Hindlimb muscle (tissue), 1 donor: ENCODE measurements at regions not wholly inside any gene's neighbourhood (a gene's known extent, or its start where the extent isn't known, plus 50 kb on each side); places are given as distances from the start of the nearest gene placed in this dataset.
"Not testable (repeated sequence)": the region's sequence is repeated elsewhere in the genome, so short reads cannot be mapped to it uniquely, and the experiment has no call there.

ENCODE experiments used
- DNase-seq: peaks from one replicate; pipeline ENCODE4 v3.0.0-alpha.2; 2013

GRCh38 chr15:67945951-67946700, 106.3 kb upstream of the RNU6-1 start:
- no peak for DNase-seq

- no peak for DNase-seq
These were observed 106.9 kb upstream of the RNU6-1 start for GRCh38 chr15:67946701-67947100.

- DNase-seq: no peak
These were observed 106.7 kb upstream of the PIAS1 start for GRCh38 chr15:67947254-67948039.

- no peak for DNase-seq
These were observed 105.9 kb upstream of the PIAS1 start for GRCh38 chr15:67948215-67948614.

GRCh38 chr15:67951187-67951586, 102.9 kb upstream of the PIAS1 start:
- not testable (repeated sequence) for DNase-seq

GRCh38 chr15:67953299-67953698, 100.8 kb upstream of the PIAS1 start:
- no peak for DNase-seq

GRCh38 chr15:67955252-67955651, 98.9 kb upstream of the PIAS1 start:
- DNase-seq: no peak

GRCh38 chr15:67957435-67958132, 96.5 kb upstream of the PIAS1 start:
- no peak for DNase-seq

- DNase-seq: peak; percentile 67
These were observed 86.2 kb upstream of the PIAS1 start for GRCh38 chr15:67967871-67968431.

GRCh38 chr15:67968564-67968963, 85.6 kb upstream of the PIAS1 start:
- DNase-seq: no peak

- no peak for DNase-seq
These were observed 85.1 kb upstream of the PIAS1 start for GRCh38 chr15:67968966-67969365.

GRCh38 chr15:67969892-67970291, 84.2 kb upstream of the PIAS1 start:
- DNase-seq: no peak

GRCh38 chr15:67972377-67972776, 81.7 kb upstream of the PIAS1 start:
- DNase-seq: no peak

GRCh38 chr15:67973846-67974245, 80.3 kb upstream of the PIAS1 start:
- no peak for DNase-seq

- no peak for DNase-seq
These were observed 77.5 kb upstream of the PIAS1 start for GRCh38 chr15:67976506-67977073.

- no peak for DNase-seq
These were observed 76.6 kb upstream of the PIAS1 start for GRCh38 chr15:67977414-67978089.

GRCh38 chr15:67979281-67979680, 74.8 kb upstream of the PIAS1 start:
- no peak for DNase-seq

GRCh38 chr15:67980171-67980570, 73.9 kb upstream of the PIAS1 start:
- DNase-seq: no peak

- no peak for DNase-seq
These were observed 73.1 kb upstream of the PIAS1 start for GRCh38 chr15:67980773-67981685.

GRCh38 chr15:67981848-67982247, 72.3 kb upstream of the PIAS1 start:
- DNase-seq: no peak

GRCh38 chr15:67991706-67992105, 62.4 kb upstream of the PIAS1 start:
- no peak for DNase-seq
